Endodermal cell (in vitro differentiated cells): ENCODE measurements at regions not wholly inside any gene's neighbourhood (a gene's known extent, or its start where the extent isn't known, plus 50 kb on each side); places are given as distances from the start of the nearest gene placed in this dataset.
"Not testable (repeated sequence)": the region's sequence is repeated elsewhere in the genome, so short reads cannot be mapped to it uniquely, and the experiment has no call there.

Experiments used
- DNase-seq: peaks from one replicate; pipeline ENCODE4 v3.0.0-alpha.2; 2017
- H3K27ac ChIP-seq: 2 replicates; pipeline ENCODE4 v1.5.1; 2013; ENCODE audit warnings: mild to moderate bottlenecking, low read depth, low read length, moderate library complexity
- H3K27me3 ChIP-seq: 2 replicates; pipeline ENCODE4 v1.6.1; 2013; ENCODE audit warnings: mild to moderate bottlenecking, low read length, moderate library complexity; ENCODE audit not compliant: insufficient read depth, control insufficient read depth, poor library complexity, severe bottlenecking
- H3K36me3 ChIP-seq: 2 replicates; pipeline ENCODE4 v1.7.0; 2013; ENCODE audit warnings: mild to moderate bottlenecking, low read length, moderate library complexity; ENCODE audit not compliant: control insufficient read depth, insufficient read depth
- H3K4me1 ChIP-seq: one replicate; pipeline ENCODE4 v1.7.0; 2013; ENCODE audit warnings: low read length; ENCODE audit not compliant: control insufficient read depth, insufficient read depth
- H3K4me3 ChIP-seq: 2 replicates; pipeline ENCODE4 v1.5.1; 2013; ENCODE audit warnings: mild to moderate bottlenecking, low read length, moderate library complexity
- H3K9ac ChIP-seq: 2 replicates; pipeline ENCODE4 v1.6.1; 2013; ENCODE audit warnings: mild to moderate bottlenecking, low read length, moderate library complexity; ENCODE audit not compliant: poor library complexity, severe bottlenecking; ENCODE audit errors: extremely low read depth
- H3K9me3 ChIP-seq: 2 replicates; pipeline ENCODE4 v1.6.1; 2013; ENCODE audit warnings: mild to moderate bottlenecking, low read length, moderate library complexity; ENCODE audit not compliant: control insufficient read depth
- H3K27ac Mint-ChIP-seq: 2 replicates; pipeline ENCODE4 v1.8.0; 2020; ENCODE audit warnings: mixed read lengths
- H3K27me3 Mint-ChIP-seq: 2 replicates; pipeline ENCODE4 v1.8.0; 2021; ENCODE audit warnings: mild to moderate bottlenecking, mixed read lengths; ENCODE audit not compliant: insufficient read depth
- H3K36me3 Mint-ChIP-seq: 2 replicates; pipeline ENCODE4 v1.8.0; 2020; ENCODE audit warnings: low read depth, mixed read lengths
- H3K4me1 Mint-ChIP-seq: 2 replicates; pipeline ENCODE4 v1.8.0; 2020; ENCODE audit warnings: mixed read lengths
- H3K4me3 Mint-ChIP-seq: 2 replicates; pipeline ENCODE4 v1.8.0; 2020; ENCODE audit warnings: mild to moderate bottlenecking, moderate library complexity, mixed read lengths
- H3K9me3 Mint-ChIP-seq: 2 replicates; pipeline ENCODE4 v1.8.0; 2020; ENCODE audit warnings: mild to moderate bottlenecking, mixed read lengths
- WGBS, 2 experiments: methylation state at CpG; one replicate each; pipeline versions ENCODE4 v1.1.5 to v1.1.7; 2013; ENCODE audit warnings: missing lambda C conversion rate in 2 of 2, mixed read lengths in 1 of 2; ENCODE audit not compliant: insufficient coverage in 1 of 2, insufficient read length in 1 of 2; 5-methylcytosine and 5-hydroxymethylcytosine counted together
- TF ChIP-seq, protein P1 (sequence below): fragments of 200-600 bp; sonication (generic); conservative IDR thresholded peaks from 2 replicates; pipeline ENCODE4 v1.5.0; 2021; ENCODE audit warnings: antibody characterized with exemption, mild to moderate bottlenecking

DNA sequence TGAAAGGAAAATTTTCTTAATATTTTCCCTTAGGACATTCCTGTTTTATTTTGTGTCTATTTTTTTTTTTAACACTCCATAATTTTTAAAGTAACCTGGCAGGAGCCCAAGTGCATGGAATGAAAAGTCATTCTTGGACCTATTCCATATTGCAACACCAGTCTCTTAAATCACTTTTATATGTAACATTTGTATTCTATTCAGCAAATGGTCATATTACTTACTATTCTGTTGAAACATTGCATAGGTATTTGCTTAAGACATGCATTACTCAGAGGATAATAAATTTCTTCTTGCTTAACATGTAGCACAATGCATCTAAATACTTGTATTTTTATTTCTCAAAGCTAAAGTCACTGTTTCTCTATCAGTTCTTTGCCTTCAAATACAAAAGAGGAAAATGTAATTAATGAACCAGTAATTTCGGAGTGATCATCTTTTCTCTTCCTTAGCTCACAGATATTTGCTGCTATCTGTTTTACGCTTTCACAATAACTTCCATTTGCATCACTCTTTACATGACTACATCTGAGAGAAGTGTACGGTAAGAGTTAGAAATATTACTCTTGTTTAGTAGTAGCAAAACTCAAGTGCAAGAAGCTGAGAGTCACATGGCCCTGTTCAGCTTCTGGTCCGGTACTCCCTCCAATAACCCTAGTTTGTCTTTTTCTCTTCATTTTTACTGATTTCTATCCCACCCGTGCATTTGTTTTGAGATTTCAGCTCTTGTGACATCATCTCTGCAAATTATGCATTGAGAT, 394.8 kb downstream of the USP25 start:
- Mint-ChIP-seq H3K27me3 (no peaks in the 10 kb centered on the region), H3K4me3 (no peak overlapping the region), H3K27ac (no peak overlapping the region), H3K36me3 (no peaks in the 10 kb centered on the region), H3K9me3 (peaks cover 1% of the 10 kb centered on the region), H3K4me1 (no peaks in the 10 kb centered on the region)
- Histone ChIP-seq H3K4me1 (no peaks in the 10 kb centered on the region), H3K27ac (no peak overlapping the region), H3K9ac (no peak overlapping the region), H3K36me3 (no peaks in the 10 kb centered on the region), H3K9me3 (no peaks in the 10 kb centered on the region), H3K27me3 (no peaks in the 10 kb centered on the region), H3K4me3 (no peak overlapping the region)
- DNase-seq, result no peak
- TF ChIP-seq, protein P1, sequence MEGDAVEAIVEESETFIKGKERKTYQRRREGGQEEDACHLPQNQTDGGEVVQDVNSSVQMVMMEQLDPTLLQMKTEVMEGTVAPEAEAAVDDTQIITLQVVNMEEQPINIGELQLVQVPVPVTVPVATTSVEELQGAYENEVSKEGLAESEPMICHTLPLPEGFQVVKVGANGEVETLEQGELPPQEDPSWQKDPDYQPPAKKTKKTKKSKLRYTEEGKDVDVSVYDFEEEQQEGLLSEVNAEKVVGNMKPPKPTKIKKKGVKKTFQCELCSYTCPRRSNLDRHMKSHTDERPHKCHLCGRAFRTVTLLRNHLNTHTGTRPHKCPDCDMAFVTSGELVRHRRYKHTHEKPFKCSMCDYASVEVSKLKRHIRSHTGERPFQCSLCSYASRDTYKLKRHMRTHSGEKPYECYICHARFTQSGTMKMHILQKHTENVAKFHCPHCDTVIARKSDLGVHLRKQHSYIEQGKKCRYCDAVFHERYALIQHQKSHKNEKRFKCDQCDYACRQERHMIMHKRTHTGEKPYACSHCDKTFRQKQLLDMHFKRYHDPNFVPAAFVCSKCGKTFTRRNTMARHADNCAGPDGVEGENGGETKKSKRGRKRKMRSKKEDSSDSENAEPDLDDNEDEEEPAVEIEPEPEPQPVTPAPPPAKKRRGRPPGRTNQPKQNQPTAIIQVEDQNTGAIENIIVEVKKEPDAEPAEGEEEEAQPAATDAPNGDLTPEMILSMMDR, result no peak
- WGBS, 2 experiments, result 93 to 100% methylated on average over 1 to 5 of the region's 5 CpGs

DNA sequence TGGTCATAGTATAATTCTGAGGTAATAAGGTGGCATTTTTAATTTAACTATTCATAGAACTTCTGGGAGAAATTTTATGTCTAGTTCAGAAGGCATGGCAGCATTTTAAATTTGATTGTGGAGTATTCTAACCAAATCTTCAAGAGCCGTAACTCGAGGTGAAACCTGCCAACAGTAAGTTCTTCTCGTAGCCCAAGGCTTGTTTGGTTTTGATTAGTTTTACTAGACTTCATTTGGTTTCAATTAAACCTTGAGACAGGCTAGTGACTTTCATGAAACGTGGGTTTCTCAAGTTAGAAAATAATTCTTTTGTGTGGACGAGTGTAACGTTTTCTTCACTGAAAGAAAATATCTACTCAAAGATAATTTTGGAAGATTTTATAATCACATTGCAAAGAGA, 395.5 kb downstream of the USP25 start:
- H3K9me3 ChIP-seq, result no peaks in the 10 kb centered on the region
- H3K27ac ChIP-seq, result no peak overlapping the region
- H3K27me3 Mint-ChIP-seq, result no peaks in the 10 kb centered on the region
- H3K36me3 ChIP-seq, result no peaks in the 10 kb centered on the region
- no peak overlapping the region for H3K4me3 Mint-ChIP-seq
- H3K36me3 Mint-ChIP-seq, result no peaks in the 10 kb centered on the region
- H3K4me1 ChIP-seq, result no peaks in the 10 kb centered on the region
- H3K27ac Mint-ChIP-seq, result no peak overlapping the region
- DNase-seq, result no peak
- H3K9me3 Mint-ChIP-seq, result peaks cover 9% of the 10 kb centered on the region
- 87 to 90% methylated on average over 3 to 6 of the region's 6 CpGs for WGBS, 2 experiments
- H3K27me3 ChIP-seq, result no peaks in the 10 kb centered on the region
- TF ChIP-seq, protein P1, result no peak
- H3K4me1 Mint-ChIP-seq, result no peaks in the 10 kb centered on the region
- H3K9ac ChIP-seq, result no peak overlapping the region
- no peak overlapping the region for H3K4me3 ChIP-seq

DNA sequence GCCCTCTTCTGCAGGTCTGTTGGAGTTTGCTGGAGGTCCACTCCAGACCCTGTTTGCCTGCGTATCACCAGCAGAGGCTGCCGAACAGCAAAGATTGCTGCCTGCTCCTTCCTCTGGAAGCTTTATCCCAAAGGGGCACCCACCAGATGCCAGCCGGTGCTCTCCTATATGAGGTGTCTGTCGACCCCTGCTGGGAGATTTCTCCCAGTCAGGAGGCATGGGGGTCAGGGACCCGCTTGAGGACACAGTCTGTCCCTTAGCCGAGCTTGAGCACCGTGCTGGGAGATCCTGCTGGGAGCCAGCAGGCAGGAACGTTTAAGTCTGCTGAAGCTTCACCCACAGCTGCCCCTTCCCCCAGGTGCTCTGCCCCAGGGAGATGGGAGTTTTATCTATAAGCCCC, 402.7 kb downstream of the USP25 start:
- H3K27me3 Mint-ChIP-seq, H3K4me1 ChIP-seq: not testable (repeated sequence)
- 93 to 100% methylated on average over 1 to 8 of the region's 8 CpGs for WGBS, 2 experiments

More for the DNA sequence above, 402.7 kb downstream of the USP25 start:
- H3K27me3 ChIP-seq, H3K9ac ChIP-seq, H3K4me3 ChIP-seq, DNase-seq, H3K9me3 ChIP-seq, H3K27ac ChIP-seq, H3K36me3 ChIP-seq, H3K4me1 Mint-ChIP-seq, H3K27ac Mint-ChIP-seq, H3K36me3 Mint-ChIP-seq, H3K4me3 Mint-ChIP-seq: not testable (repeated sequence)
- peaks cover 12% of the 10 kb centered on the region for H3K9me3 Mint-ChIP-seq
- TF ChIP-seq, protein P1, result peak; percentile 30
